Neural progenitor cell (in vitro differentiated cells): ENCODE measurements at regions not wholly inside any gene's neighbourhood (a gene's known extent, or its start where the extent isn't known, plus 50 kb on each side); places are given as distances from the start of the nearest gene placed in this dataset.

Experiments
- CTCF ChIP-seq: fragments of 200-600 bp; sonication (generic); IDR thresholded peaks from 2 replicates; pipeline ENCODE4 v1.5.1; 2017; ENCODE audit warnings: antibody characterized with exemption, mild to moderate bottlenecking
- EZH2phosphoT487 ChIP-seq: fragments of 200-600 bp; sonication (generic); IDR thresholded peaks from 2 replicates; pipeline ENCODE4 v1.6.1; 2017; ENCODE audit warnings: antibody characterized with exemption

- TF ChIP-seq CTCF (no peak), EZH2phosphoT487 (no peak)
Observed at GRCh38 chrX:39104745-39105144, 303.5 kb downstream of the MID1IP1 start.
